Activated CD8-positive, alpha-beta memory T cell treated with anti-CD3 and anti-CD28 coated beads, Interleukin-2, amount 10 ng/mL, durations not matched to agents 7 days and 5 days (primary cell): ENCODE measurements at regions not wholly inside any gene's neighbourhood (a gene's known extent, or its start where the extent isn't known, plus 50 kb on each side); places are given as distances from the start of the nearest gene placed in this dataset.
A peak's percentile ranks its signal among the peaks of the same experiment; 100 is the strongest.
"Not testable (repeated sequence)": the region's sequence is repeated elsewhere in the genome, so short reads cannot be mapped to it uniquely, and the experiment has no call there.

Experiments
- ATAC-seq: fragments of 150-1000 bp; cut with Tn5 transposase; one replicate; pipeline ENCODE4 v1.10.0; 2021; ENCODE audit warnings: moderate library complexity
- CTCF ChIA-PET: fragments of 350-600 bp; sonication (Branson Sonifier 250); formaldehyde crosslinking; loops from one replicate; lab custom pipeline; 2021; ENCODE audit warnings: antibody characterized with exemption; lab: Charles Lee
- DNase-seq: peaks from one replicate; pipeline ENCODE4 v3.0.0-alpha.2; 2020
- H3K27ac Mint-ChIP-seq: one replicate; pipeline ENCODE4 v1.8.0; 2021; ENCODE audit warnings: mild to moderate bottlenecking, mixed read lengths
- H3K27me3 Mint-ChIP-seq: one replicate; pipeline ENCODE4 v1.8.0; 2021; ENCODE audit warnings: mixed read lengths
- H3K36me3 Mint-ChIP-seq: one replicate; pipeline ENCODE4 v1.8.0; 2021; ENCODE audit warnings: mild to moderate bottlenecking, mixed read lengths
- H3K4me1 Mint-ChIP-seq: one replicate; pipeline ENCODE4 v1.8.0; 2021; ENCODE audit warnings: mixed read lengths
- H3K4me3 Mint-ChIP-seq: one replicate; pipeline ENCODE4 v1.8.0; 2021; ENCODE audit warnings: mild to moderate bottlenecking, moderate library complexity, mixed read lengths
- H3K9me3 Mint-ChIP-seq: one replicate; pipeline ENCODE4 v1.8.0; 2022; ENCODE audit warnings: low read depth, mixed read lengths

GRCh38 chr15:31650055-31650701, 323.5 kb downstream of the KLF13 start:
- CTCF ChIA-PET, H3K27ac Mint-ChIP-seq, H3K4me1 Mint-ChIP-seq, ATAC-seq, H3K4me3 Mint-ChIP-seq, H3K36me3 Mint-ChIP-seq, H3K9me3 Mint-ChIP-seq: not testable (repeated sequence)
- H3K27me3 Mint-ChIP-seq: peaks cover 23% of the 10 kb centered on the region
- peak; percentile 48 for DNase-seq

- H3K36me3 Mint-ChIP-seq, DNase-seq, H3K9me3 Mint-ChIP-seq, CTCF ChIA-PET, H3K27me3 Mint-ChIP-seq, H3K4me3 Mint-ChIP-seq, ATAC-seq, H3K4me1 Mint-ChIP-seq, H3K27ac Mint-ChIP-seq: not testable (repeated sequence)
Observed at GRCh38 chr15:31656915-31657314, 330.3 kb downstream of the KLF13 start.

- CTCF ChIA-PET: no interaction called here
- no peak overlapping the region for H3K27ac Mint-ChIP-seq
- ATAC-seq: no peak
- no peak for DNase-seq
- H3K4me1 Mint-ChIP-seq: no peaks in the 10 kb centered on the region
- H3K4me3 Mint-ChIP-seq: no peak overlapping the region
- H3K36me3 Mint-ChIP-seq: no peaks in the 10 kb centered on the region
- H3K9me3 Mint-ChIP-seq: no peaks in the 10 kb centered on the region
- H3K27me3 Mint-ChIP-seq: peaks cover 13% of the 10 kb centered on the region
Observed at GRCh38 chr15:31660816-31661215, 334.2 kb downstream of the KLF13 start.

- H3K4me1 Mint-ChIP-seq, H3K36me3 Mint-ChIP-seq, H3K27ac Mint-ChIP-seq, DNase-seq, CTCF ChIA-PET, H3K9me3 Mint-ChIP-seq, H3K4me3 Mint-ChIP-seq, ATAC-seq: not testable (repeated sequence)
- H3K27me3 Mint-ChIP-seq: peaks cover 18% of the 10 kb centered on the region
Observed at GRCh38 chr15:31665732-31666131, 339.1 kb downstream of the KLF13 start.

GRCh38 chr15:31669158-31669908, 342.7 kb downstream of the KLF13 start:
- H3K27ac Mint-ChIP-seq, H3K36me3 Mint-ChIP-seq, H3K4me3 Mint-ChIP-seq, H3K9me3 Mint-ChIP-seq, DNase-seq, ATAC-seq, CTCF ChIA-PET, H3K4me1 Mint-ChIP-seq: not testable (repeated sequence)
- peaks cover 17% of the 10 kb centered on the region for H3K27me3 Mint-ChIP-seq

GRCh38 chr15:31673263-31673662, 346.6 kb downstream of the KLF13 start:
- H3K36me3 Mint-ChIP-seq, DNase-seq, H3K27ac Mint-ChIP-seq, H3K4me3 Mint-ChIP-seq, H3K9me3 Mint-ChIP-seq, H3K4me1 Mint-ChIP-seq, ATAC-seq, CTCF ChIA-PET: not testable (repeated sequence)
- H3K27me3 Mint-ChIP-seq: peaks cover 21% of the 10 kb centered on the region

- H3K36me3 Mint-ChIP-seq, H3K27ac Mint-ChIP-seq, H3K27me3 Mint-ChIP-seq, DNase-seq, H3K9me3 Mint-ChIP-seq, H3K4me1 Mint-ChIP-seq, CTCF ChIA-PET, H3K4me3 Mint-ChIP-seq, ATAC-seq: not testable (repeated sequence)
Observed at GRCh38 chr15:31681529-31682259, 348.6 kb upstream of the CHRNA7 start.

- H3K4me1 Mint-ChIP-seq, DNase-seq, CTCF ChIA-PET, H3K9me3 Mint-ChIP-seq, ATAC-seq, H3K27me3 Mint-ChIP-seq, H3K27ac Mint-ChIP-seq, H3K36me3 Mint-ChIP-seq, H3K4me3 Mint-ChIP-seq: not testable (repeated sequence)
Observed at GRCh38 chr15:31687088-31687487, 343.2 kb upstream of the CHRNA7 start.

GRCh38 chr15:31696509-31696908, 333.8 kb upstream of the CHRNA7 start:
- H3K4me3 Mint-ChIP-seq, H3K36me3 Mint-ChIP-seq, H3K4me1 Mint-ChIP-seq, H3K9me3 Mint-ChIP-seq, CTCF ChIA-PET, H3K27me3 Mint-ChIP-seq, H3K27ac Mint-ChIP-seq, ATAC-seq, DNase-seq: not testable (repeated sequence)

- H3K27ac Mint-ChIP-seq, CTCF ChIA-PET, H3K27me3 Mint-ChIP-seq, ATAC-seq, H3K9me3 Mint-ChIP-seq, H3K4me3 Mint-ChIP-seq, H3K36me3 Mint-ChIP-seq, H3K4me1 Mint-ChIP-seq, DNase-seq: not testable (repeated sequence)
Observed at GRCh38 chr15:31705076-31705678, 325.1 kb upstream of the CHRNA7 start.

GRCh38 chr15:31707944-31708702, 322.2 kb upstream of the CHRNA7 start:
- H3K27ac Mint-ChIP-seq, H3K4me3 Mint-ChIP-seq, CTCF ChIA-PET, H3K27me3 Mint-ChIP-seq, H3K9me3 Mint-ChIP-seq, H3K36me3 Mint-ChIP-seq, DNase-seq, H3K4me1 Mint-ChIP-seq: not testable (repeated sequence)
- peak; percentile 71 for ATAC-seq

GRCh38 chr15:31708703-31709327, 321.5 kb upstream of the CHRNA7 start:
- ATAC-seq: peak; percentile 68
- H3K27me3 Mint-ChIP-seq, H3K4me1 Mint-ChIP-seq, H3K9me3 Mint-ChIP-seq, H3K36me3 Mint-ChIP-seq, H3K4me3 Mint-ChIP-seq, CTCF ChIA-PET, H3K27ac Mint-ChIP-seq, DNase-seq: not testable (repeated sequence)

GRCh38 chr15:31709479-31709878, 320.8 kb upstream of the CHRNA7 start:
- H3K4me1 Mint-ChIP-seq, H3K27ac Mint-ChIP-seq, DNase-seq, H3K27me3 Mint-ChIP-seq, H3K36me3 Mint-ChIP-seq, ATAC-seq, H3K9me3 Mint-ChIP-seq, H3K4me3 Mint-ChIP-seq, CTCF ChIA-PET: not testable (repeated sequence)
